ENCODE measurements at regions not wholly inside any gene's neighbourhood (a gene's known extent, or its start where the extent isn't known, plus 50 kb on each side); places are given as distances from the start of the nearest gene placed in this dataset.

GRCh38 chr7:24135003-24135817 is 148.8 kb upstream of the NPY start:
- H3K9me3 ChIP-seq, result no peaks in the 10 kb centered on the region
- DNase-seq, result no peak
- intact Hi-C loops (cut with DNase I), result no loop called here
- H3K36me3 ChIP-seq, result no peaks in the 10 kb centered on the region
- H3K27me3 ChIP-seq, result no peaks in the 10 kb centered on the region
- H3K27ac ChIP-seq, result no peak overlapping the region
- 79 to 82% methylated on average over 4 of the region's 4 CpGs for WGBS, 2 donors
- H3K4me3 ChIP-seq (replicated peaks in 1 of 3), result no peak overlapping the region
- H3K4me1 ChIP-seq, result no peaks in the 10 kb centered on the region
- no peak for TF ChIP-seq POLR2A (IDR thresholded peaks at IDR 0.05)

GRCh38 chr7:24137338-24137737 is 146.7 kb upstream of the NPY start:
- DNase-seq, result no peak
- Histone ChIP-seq H3K9me3 (no peaks in the 10 kb centered on the region), H3K27ac (no peak overlapping the region), H3K4me3 (replicated peaks in 1 of 3) (no peak overlapping the region), H3K36me3 (no peaks in the 10 kb centered on the region), H3K4me1 (no peaks in the 10 kb centered on the region), H3K27me3 (no peaks in the 10 kb centered on the region)
- WGBS, 2 donors, result 63 to 83% methylated on average over 3 of the region's 3 CpGs
- TF ChIP-seq CTCF (IDR thresholded peaks at IDR 0.05) (no peak), POLR2A (IDR thresholded peaks at IDR 0.05) (no peak)
- intact Hi-C loops (cut with DNase I), result no loop called here

- no peaks in the 10 kb centered on the region for H3K4me1 ChIP-seq
- TF ChIP-seq CTCF (IDR thresholded peaks at IDR 0.05) (no peak), POLR2A (IDR thresholded peaks at IDR 0.05) (no peak)
- no peak overlapping the region for H3K27ac ChIP-seq
- H3K4me3 ChIP-seq (replicated peaks in 1 of 3), result no peak overlapping the region
- H3K27me3 ChIP-seq, result no peaks in the 10 kb centered on the region
- intact Hi-C loops (cut with DNase I), result no loop called here
- DNase-seq, result no peak
- no peaks in the 10 kb centered on the region for H3K9me3 ChIP-seq
- no peaks in the 10 kb centered on the region for H3K36me3 ChIP-seq
These were observed 145.6 kb upstream of the NPY start for GRCh38 chr7:24138343-24138742.

GRCh38 chr7:24140001-24140400 is 144.0 kb upstream of the NPY start:
- DNase-seq, result no peak
- Histone ChIP-seq H3K4me3 (replicated peaks in 1 of 3) (no peak overlapping the region), H3K9me3 (no peaks in the 10 kb centered on the region), H3K36me3 (no peaks in the 10 kb centered on the region), H3K27me3 (no peaks in the 10 kb centered on the region), H3K27ac (no peak overlapping the region), H3K4me1 (no peaks in the 10 kb centered on the region)
- intact Hi-C loops (cut with DNase I), result no loop called here
- WGBS, 2 donors, result 61 to 66% methylated on average over 4 of the region's 4 CpGs
- TF ChIP-seq CTCF (IDR thresholded peaks at IDR 0.05) (no peak), POLR2A (IDR thresholded peaks at IDR 0.05) (no peak)

- no peak for TF ChIP-seq POLR2A (IDR thresholded peaks at IDR 0.05)
- TF ChIP-seq CTCF (IDR thresholded peaks at IDR 0.05), result no peak
- H3K36me3 ChIP-seq, result no peaks in the 10 kb centered on the region
- no peak overlapping the region for H3K27ac ChIP-seq
- WGBS, 2 donors, result 70 to 77% methylated on average over 14 to 15 of the region's 15 CpGs
- intact Hi-C loops (cut with DNase I), result no loop called here
- no peak overlapping the region for H3K4me3 ChIP-seq (replicated peaks in 1 of 3)
- H3K4me1 ChIP-seq, result no peaks in the 10 kb centered on the region
- no peaks in the 10 kb centered on the region for H3K9me3 ChIP-seq
- DNase-seq, result no peak
- no peaks in the 10 kb centered on the region for H3K27me3 ChIP-seq
These were observed 142.0 kb upstream of the NPY start for GRCh38 chr7:24141874-24142509.
